PC-3 (cell line): ENCODE measurements at regions not wholly inside any gene's neighbourhood (a gene's known extent, or its start where the extent isn't known, plus 50 kb on each side); places are given as distances from the start of the nearest gene placed in this dataset.

Source experiments
- ATAC-seq: fragments of 200-7000 bp; cut with Tn5 transposase; 2 replicates; pipeline ENCODE4 v1.9.1; 2020; ENCODE audit warnings: mild to moderate bottlenecking, moderate library complexity
- BruUV-seq: library from RNA; stranded (reverse); fragments of 400-500 nt; replicated peaks from 2 replicates; lab custom pipeline; 2021; lab: Mats Ljungman, UMichigan
- CTCF ChIA-PET: fragments of 300-600 bp; sonication (Branson Sonifier 250); formaldehyde crosslinking; loops from one replicate; lab custom pipeline; 2022; ENCODE audit warnings: antibody characterized with exemption; lab: Charles Lee
- POLR2A ChIA-PET: fragments of 300-600 bp; sonication (Branson Sonifier 250); formaldehyde crosslinking; loops from one replicate; lab custom pipeline; 2022; ENCODE audit warnings: antibody characterized with exemption; ENCODE audit not compliant: unreplicated experiment; lab: Charles Lee
- DNase-seq: peaks from one replicate; pipeline ENCODE4 v3.0.0-alpha.2; 2015
- H2AFZ ChIP-seq: fragments of 300-600 bp; sonication (generic); 2 replicates; pipeline ENCODE4 v1.6.0; 2016; ENCODE audit warnings: antibody characterized with exemption, low read length
- H3F3A ChIP-seq: fragments of 300-600 bp; sonication (generic); one replicate; pipeline ENCODE4 v1.6.0; 2017; ENCODE audit warnings: antibody characterized with exemption, low read length, control low read depth, mild to moderate bottlenecking; ENCODE audit not compliant: unreplicated experiment
- H3K27ac ChIP-seq: fragments of 300-600 bp; sonication (generic); 2 replicates; pipeline ENCODE4 v1.5.1; 2016; ENCODE audit warnings: mild to moderate bottlenecking, low read length
- H3K27me3 ChIP-seq: fragments of 300-600 bp; sonication (generic); 2 replicates; pipeline ENCODE4 v1.6.1; 2016; ENCODE audit warnings: low read length, mixed read lengths
- H3K36me3 ChIP-seq: fragments of 300-600 bp; sonication (generic); 2 replicates; pipeline ENCODE4 v1.6.1; 2016; ENCODE audit warnings: low read depth, mixed run types, low read length, mixed read lengths
- H3K4me1 ChIP-seq: fragments of 300-600 bp; sonication (generic); 2 replicates; pipeline ENCODE4 v1.5.1; 2016; ENCODE audit warnings: low read length; ENCODE audit not compliant: insufficient read depth
- H3K4me2 ChIP-seq: fragments of 300-600 bp; sonication (generic); 2 replicates; pipeline ENCODE4 v1.6.0; 2016; ENCODE audit warnings: low read length
- H3K4me3 ChIP-seq: fragments of 300-600 bp; sonication (generic); 2 replicates; pipeline ENCODE4 v1.5.1; 2016; ENCODE audit warnings: mild to moderate bottlenecking, low read length, mixed read lengths
- H3K79me2 ChIP-seq: fragments of 300-600 bp; sonication (generic); 2 replicates; pipeline ENCODE4 v1.6.1; 2017; ENCODE audit warnings: low read length, mixed read lengths
- H3K9ac ChIP-seq: fragments of 300-600 bp; sonication (generic); 2 replicates; pipeline ENCODE4 v1.6.0; 2016; ENCODE audit warnings: mild to moderate bottlenecking, low read length
- H3K9me2 ChIP-seq: fragments of 300-600 bp; sonication (generic); replicated peaks from 2 replicates; pipeline ENCODE4 v1.6.1; 2016; ENCODE audit warnings: mixed run types, low read length, mixed read lengths
- H3K9me3 ChIP-seq: fragments of 300-600 bp; sonication (generic); 2 replicates; pipeline ENCODE4 v1.6.1; 2016; ENCODE audit warnings: low read length, mixed read lengths
- H4K20me1 ChIP-seq: fragments of 300-600 bp; sonication (generic); 2 replicates; pipeline ENCODE4 v1.6.1; 2016; ENCODE audit warnings: low read length, mixed read lengths
- EZH2 ChIP-seq: fragments of 300-600 bp; sonication (generic); IDR thresholded peaks from one replicate; pipeline ENCODE4 v1.6.1; 2017; ENCODE audit warnings: antibody characterized with exemption, mild to moderate bottlenecking, low read length; ENCODE audit not compliant: unreplicated experiment
- EZH2phosphoT487 ChIP-seq: fragments of 300-600 bp; sonication (generic); IDR thresholded peaks from 2 replicates; pipeline ENCODE4 v1.6.1; 2018; ENCODE audit warnings: mild to moderate bottlenecking, antibody characterized with exemption, low read length, borderline replicate concordance
- intact Hi-C: fragments of 100-400 bp; cut with micrococcal nuclease; formaldehyde crosslinking; loops from 2 replicates; pipeline ENCODE4 v1.9.0; 2023
- TF ChIP-seq, protein P1 (sequence below): fragments of 300-600 bp; sonication (generic); conservative IDR thresholded peaks from 2 replicates; pipeline ENCODE4 v1.5.1; 2017; ENCODE audit warnings: antibody characterized with exemption, low read depth, mild to moderate bottlenecking, low read length

GRCh38 chr4:10179957-10180602 lies 63.5 kb upstream of the WDR1 start:
- CTCF ChIA-PET = no interaction called here
- H3K36me3 ChIP-seq = no peaks in the 10 kb centered on the region
- H3K9me3 ChIP-seq = no peaks in the 10 kb centered on the region
- no TSS peak for BruUV-seq
- intact Hi-C loops = no loop called here
- no peak overlapping the region for H3K4me2 ChIP-seq
- no peaks in the 10 kb centered on the region for H3K79me2 ChIP-seq
- H3K9ac ChIP-seq = no peak overlapping the region
- no peak overlapping the region for H2AFZ ChIP-seq
- H3K9me2 ChIP-seq = no peaks in the 10 kb centered on the region
- H4K20me1 ChIP-seq = no peaks in the 10 kb centered on the region
- no peak overlapping the region for H3K27ac ChIP-seq
- H3K4me3 ChIP-seq = no peak overlapping the region
- TF ChIP-seq EZH2 (no peak), EZH2phosphoT487 (no peak)
- TF ChIP-seq, protein P1, sequence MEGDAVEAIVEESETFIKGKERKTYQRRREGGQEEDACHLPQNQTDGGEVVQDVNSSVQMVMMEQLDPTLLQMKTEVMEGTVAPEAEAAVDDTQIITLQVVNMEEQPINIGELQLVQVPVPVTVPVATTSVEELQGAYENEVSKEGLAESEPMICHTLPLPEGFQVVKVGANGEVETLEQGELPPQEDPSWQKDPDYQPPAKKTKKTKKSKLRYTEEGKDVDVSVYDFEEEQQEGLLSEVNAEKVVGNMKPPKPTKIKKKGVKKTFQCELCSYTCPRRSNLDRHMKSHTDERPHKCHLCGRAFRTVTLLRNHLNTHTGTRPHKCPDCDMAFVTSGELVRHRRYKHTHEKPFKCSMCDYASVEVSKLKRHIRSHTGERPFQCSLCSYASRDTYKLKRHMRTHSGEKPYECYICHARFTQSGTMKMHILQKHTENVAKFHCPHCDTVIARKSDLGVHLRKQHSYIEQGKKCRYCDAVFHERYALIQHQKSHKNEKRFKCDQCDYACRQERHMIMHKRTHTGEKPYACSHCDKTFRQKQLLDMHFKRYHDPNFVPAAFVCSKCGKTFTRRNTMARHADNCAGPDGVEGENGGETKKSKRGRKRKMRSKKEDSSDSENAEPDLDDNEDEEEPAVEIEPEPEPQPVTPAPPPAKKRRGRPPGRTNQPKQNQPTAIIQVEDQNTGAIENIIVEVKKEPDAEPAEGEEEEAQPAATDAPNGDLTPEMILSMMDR = no peak
- no peak for DNase-seq
- POLR2A ChIA-PET = no interaction called here
- no peaks in the 10 kb centered on the region for H3K27me3 ChIP-seq
- no peaks in the 10 kb centered on the region for H3K4me1 ChIP-seq
- ATAC-seq = no peak
- H3F3A ChIP-seq = no peaks in the 10 kb centered on the region

DNA sequence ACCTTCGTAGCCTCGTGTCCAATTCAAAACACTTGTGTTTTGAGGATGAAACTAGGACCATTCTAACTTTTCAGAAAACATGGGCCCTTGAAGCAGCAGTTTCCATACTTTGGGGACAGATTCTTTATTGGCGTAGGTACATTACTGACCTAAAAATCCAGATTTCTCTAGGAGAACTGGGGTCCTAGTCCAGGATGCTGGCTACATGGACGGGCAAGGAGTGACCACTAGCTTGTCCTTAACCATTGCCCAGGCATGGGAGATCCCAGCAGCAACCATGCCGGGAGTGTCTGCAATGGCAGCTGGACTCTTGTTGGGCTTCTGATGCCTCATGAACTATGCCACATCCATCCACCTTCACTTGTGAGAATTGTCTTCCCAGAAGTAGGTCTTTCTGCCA lies 62.2 kb upstream of the WDR1 start:
- H3K79me2 ChIP-seq = no peaks in the 10 kb centered on the region
- H3K4me3 ChIP-seq = no peak overlapping the region
- no peaks in the 10 kb centered on the region for H3K27me3 ChIP-seq
- BruUV-seq = no TSS peak
- no peak overlapping the region for H3K9ac ChIP-seq
- TF ChIP-seq EZH2 = no peak
- TF ChIP-seq EZH2phosphoT487 = no peak
- TF ChIP-seq, protein P1 = no peak
- DNase-seq = no peak
- no peaks in the 10 kb centered on the region for H3K9me3 ChIP-seq
- no peak for ATAC-seq
- H2AFZ ChIP-seq = no peak overlapping the region
- CTCF ChIA-PET = no interaction called here
- H3K4me1 ChIP-seq = no peaks in the 10 kb centered on the region
- no peak overlapping the region for H3K4me2 ChIP-seq
- no peaks in the 10 kb centered on the region for H3F3A ChIP-seq
- no peaks in the 10 kb centered on the region for H3K9me2 ChIP-seq
- H3K27ac ChIP-seq = no peak overlapping the region
- H3K36me3 ChIP-seq = no peaks in the 10 kb centered on the region
- POLR2A ChIA-PET = no interaction called here
- intact Hi-C loops = no loop called here
- H4K20me1 ChIP-seq = no peaks in the 10 kb centered on the region

DNA sequence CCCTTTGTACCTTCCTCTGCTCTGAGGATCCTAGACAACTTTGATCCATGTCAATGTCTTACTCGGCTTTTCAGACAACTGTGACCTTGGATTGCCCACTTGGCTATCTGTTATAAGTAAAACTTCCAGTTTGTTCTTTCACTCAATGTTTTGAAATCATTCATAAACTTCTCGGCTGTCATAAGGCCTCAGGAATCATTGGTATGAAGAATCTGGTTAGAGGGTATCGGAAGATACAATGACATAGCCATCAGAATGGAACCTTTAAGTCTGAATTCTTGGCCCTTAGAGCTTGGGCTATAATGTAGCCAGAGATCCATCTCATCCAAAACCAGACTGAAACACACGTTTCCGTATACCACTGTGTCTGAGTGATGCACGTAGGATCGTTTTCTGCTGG lies 59.0 kb upstream of the WDR1 start:
- no peak for DNase-seq
- BruUV-seq = no TSS peak
- POLR2A ChIA-PET = no interaction called here
- Histone ChIP-seq H3K9me3 (no peaks in the 10 kb centered on the region), H3K9me2 (no peaks in the 10 kb centered on the region), H3F3A (no peaks in the 10 kb centered on the region), H3K27me3 (no peaks in the 10 kb centered on the region), H3K4me1 (no peaks in the 10 kb centered on the region), H3K27ac (no peak overlapping the region), H2AFZ (no peak overlapping the region), H3K9ac (no peak overlapping the region), H3K79me2 (no peaks in the 10 kb centered on the region), H4K20me1 (no peaks in the 10 kb centered on the region), H3K36me3 (no peaks in the 10 kb centered on the region), H3K4me2 (no peak overlapping the region), H3K4me3 (no peak overlapping the region)
- intact Hi-C loops = no loop called here
- CTCF ChIA-PET = no interaction called here
- no peak for TF ChIP-seq EZH2phosphoT487
- no peak for TF ChIP-seq EZH2
- TF ChIP-seq, protein P1 = no peak
- ATAC-seq = no peak
